MM.1S (cell line): ENCODE measurements at regions not wholly inside any gene's neighbourhood (a gene's known extent, or its start where the extent isn't known, plus 50 kb on each side); places are given as distances from the start of the nearest gene placed in this dataset.

Experiments used
- DNase-seq: peaks from one replicate; pipeline ENCODE4 v3.0.0-alpha.2; 2015
- H2AFZ ChIP-seq: fragments of 300-600 bp; sonication (generic); 2 replicates; pipeline ENCODE4 v1.6.0; 2016; ENCODE audit warnings: antibody characterized with exemption, low read length
- H3F3A ChIP-seq: fragments of 300-600 bp; sonication (generic); 2 replicates; pipeline ENCODE4 v1.6.1; 2016; ENCODE audit warnings: mild to moderate bottlenecking, antibody characterized with exemption, low read length, moderate library complexity, mixed read lengths; ENCODE audit not compliant: insufficient read depth
- H3K27ac ChIP-seq: fragments of 300-600 bp; sonication (generic); 2 replicates; pipeline ENCODE4 v1.5.1; 2016; ENCODE audit warnings: mild to moderate bottlenecking, low read length
- H3K27me3 ChIP-seq: fragments of 300-600 bp; sonication (generic); replicated peaks from 2 replicates; pipeline ENCODE4 v1.6.0; 2016; ENCODE audit warnings: low read length; ENCODE audit not compliant: insufficient read depth
- H3K36me3 ChIP-seq: fragments of 300-600 bp; sonication (generic); replicated peaks from 2 replicates; pipeline ENCODE4 v1.6.1; 2016; ENCODE audit warnings: mild to moderate bottlenecking, low read length, mixed read lengths; ENCODE audit not compliant: insufficient read depth
- H3K4me1 ChIP-seq: fragments of 300-600 bp; sonication (generic); 2 replicates; pipeline ENCODE4 v1.6.1; 2016; ENCODE audit warnings: low read length, mixed read lengths
- H3K4me2 ChIP-seq: fragments of 300-600 bp; sonication (generic); 2 replicates; pipeline ENCODE4 v1.6.0; 2016; ENCODE audit warnings: low read depth, low read length
- H3K4me3 ChIP-seq: fragments of 300-600 bp; sonication (generic); 2 replicates; pipeline ENCODE4 v1.5.1; 2016; ENCODE audit warnings: low read length, mixed read lengths
- H3K79me2 ChIP-seq: fragments of 300-600 bp; sonication (generic); 2 replicates; pipeline ENCODE4 v1.6.1; 2016; ENCODE audit warnings: mixed run types, low read length, mixed read lengths
- H3K9ac ChIP-seq: fragments of 300-600 bp; sonication (generic); 2 replicates; pipeline ENCODE4 v1.6.1; 2016; ENCODE audit warnings: low read length, mixed read lengths
- H3K9me2 ChIP-seq: fragments of 300-600 bp; sonication (generic); replicated peaks from 2 replicates; pipeline ENCODE4 v1.6.1; 2016; ENCODE audit warnings: mild to moderate bottlenecking, low read length, mixed read lengths; ENCODE audit not compliant: insufficient read depth
- H3K9me3 ChIP-seq: fragments of 300-600 bp; sonication (generic); replicated peaks from 2 replicates; pipeline ENCODE4 v1.6.1; 2016; ENCODE audit warnings: mild to moderate bottlenecking, low read length, mixed read lengths; ENCODE audit not compliant: insufficient read depth
- H4K20me1 ChIP-seq: fragments of 300-600 bp; sonication (generic); 2 replicates; pipeline ENCODE4 v1.6.1; 2016; ENCODE audit warnings: mild to moderate bottlenecking, low read length, moderate library complexity, mixed read lengths; ENCODE audit not compliant: insufficient read depth
- EZH2 ChIP-seq: fragments of 300-600 bp; sonication (generic); optimal IDR thresholded peaks from 2 replicates; pipeline ENCODE3; 2017; ENCODE audit warnings: low read depth, mild to moderate bottlenecking, antibody characterized with exemption, low read length, mixed read lengths
- EZH2phosphoT487 ChIP-seq: fragments of 300-600 bp; sonication (generic); IDR thresholded peaks from 2 replicates; pipeline ENCODE4 v1.6.1; 2018; ENCODE audit warnings: antibody characterized with exemption, low read length
- TF ChIP-seq, protein P1 (sequence below): fragments of 300-600 bp; sonication (generic); IDR thresholded peaks from 2 replicates; pipeline ENCODE4 v1.5.1; 2016; ENCODE audit warnings: antibody characterized with exemption, low read length, mixed read lengths

DNA sequence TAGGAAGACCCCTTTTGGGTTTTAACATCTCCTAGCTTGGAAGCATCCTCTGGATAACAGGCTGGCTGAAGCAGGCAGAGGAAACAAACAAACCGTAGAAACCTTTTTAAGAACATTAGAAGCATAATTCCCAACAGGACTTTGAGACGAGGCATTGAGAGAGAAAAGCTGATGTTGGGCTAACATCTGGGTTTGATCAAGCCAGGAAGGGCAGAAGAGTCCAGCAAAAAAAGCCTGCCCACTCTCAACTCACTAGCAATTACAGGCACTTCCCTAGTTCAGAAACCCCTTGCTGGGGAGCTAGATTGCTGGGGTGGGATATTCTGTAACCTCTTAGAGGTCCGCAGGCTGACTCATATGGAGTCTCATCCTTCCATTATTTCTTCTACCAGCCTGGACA is 75.4 kb upstream of the CTNNA1 start:
- Histone ChIP-seq H4K20me1 (no peaks in the 10 kb centered on the region), H3K27me3 (no peaks in the 10 kb centered on the region), H2AFZ (no peak overlapping the region), H3F3A (no peaks in the 10 kb centered on the region), H3K9me3 (no peaks in the 10 kb centered on the region), H3K27ac (no peak overlapping the region), H3K9ac (no peak overlapping the region), H3K79me2 (no peaks in the 10 kb centered on the region), H3K36me3 (no peaks in the 10 kb centered on the region), H3K4me1 (no peaks in the 10 kb centered on the region), H3K4me3 (no peak overlapping the region), H3K4me2 (no peak overlapping the region), H3K9me2 (no peaks in the 10 kb centered on the region)
- TF ChIP-seq EZH2phosphoT487 (no peak), EZH2 (no peak)
- TF ChIP-seq, protein P1, sequence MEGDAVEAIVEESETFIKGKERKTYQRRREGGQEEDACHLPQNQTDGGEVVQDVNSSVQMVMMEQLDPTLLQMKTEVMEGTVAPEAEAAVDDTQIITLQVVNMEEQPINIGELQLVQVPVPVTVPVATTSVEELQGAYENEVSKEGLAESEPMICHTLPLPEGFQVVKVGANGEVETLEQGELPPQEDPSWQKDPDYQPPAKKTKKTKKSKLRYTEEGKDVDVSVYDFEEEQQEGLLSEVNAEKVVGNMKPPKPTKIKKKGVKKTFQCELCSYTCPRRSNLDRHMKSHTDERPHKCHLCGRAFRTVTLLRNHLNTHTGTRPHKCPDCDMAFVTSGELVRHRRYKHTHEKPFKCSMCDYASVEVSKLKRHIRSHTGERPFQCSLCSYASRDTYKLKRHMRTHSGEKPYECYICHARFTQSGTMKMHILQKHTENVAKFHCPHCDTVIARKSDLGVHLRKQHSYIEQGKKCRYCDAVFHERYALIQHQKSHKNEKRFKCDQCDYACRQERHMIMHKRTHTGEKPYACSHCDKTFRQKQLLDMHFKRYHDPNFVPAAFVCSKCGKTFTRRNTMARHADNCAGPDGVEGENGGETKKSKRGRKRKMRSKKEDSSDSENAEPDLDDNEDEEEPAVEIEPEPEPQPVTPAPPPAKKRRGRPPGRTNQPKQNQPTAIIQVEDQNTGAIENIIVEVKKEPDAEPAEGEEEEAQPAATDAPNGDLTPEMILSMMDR, result no peak
- no peak for DNase-seq

DNA sequence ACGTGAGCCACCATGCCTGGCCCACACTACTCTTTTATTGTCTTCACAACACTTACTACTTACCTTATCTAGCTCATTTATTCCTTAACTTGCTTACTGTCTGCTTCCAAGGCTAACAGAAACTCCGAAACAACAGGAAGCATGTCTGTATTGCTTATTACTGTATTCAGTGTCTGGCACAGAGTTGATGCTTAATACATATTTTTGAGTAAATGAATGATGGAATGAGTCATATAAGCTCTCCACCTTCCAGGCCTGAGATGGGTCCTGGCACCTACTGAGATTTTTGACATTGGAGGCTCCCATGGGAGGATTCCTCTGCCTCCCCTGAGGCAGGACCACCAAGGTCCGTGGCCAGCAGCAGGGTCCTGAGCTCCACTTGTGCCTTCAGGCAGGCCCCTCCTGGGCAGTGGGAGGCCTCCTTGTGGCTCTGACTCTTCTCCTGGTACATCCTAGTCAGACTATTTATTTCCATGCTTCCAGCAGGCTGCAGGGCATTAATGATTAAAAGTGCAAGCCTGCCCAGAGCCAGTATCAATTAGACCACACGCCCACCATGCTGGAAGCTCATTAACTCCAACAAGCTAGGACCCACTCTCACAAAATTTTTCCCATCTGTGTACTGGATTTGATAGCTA is 76.5 kb upstream of the CTNNA1 start:
- no peaks in the 10 kb centered on the region for H3K9me2 ChIP-seq
- H3K9me3 ChIP-seq, result no peaks in the 10 kb centered on the region
- no peaks in the 10 kb centered on the region for H3K27me3 ChIP-seq
- no peaks in the 10 kb centered on the region for H3F3A ChIP-seq
- H3K27ac ChIP-seq, result no peak overlapping the region
- no peak for DNase-seq
- H3K4me1 ChIP-seq, result no peaks in the 10 kb centered on the region
- H3K36me3 ChIP-seq, result no peaks in the 10 kb centered on the region
- no peak overlapping the region for H3K9ac ChIP-seq
- H2AFZ ChIP-seq, result no peak overlapping the region
- no peaks in the 10 kb centered on the region for H4K20me1 ChIP-seq
- H3K4me3 ChIP-seq, result no peak overlapping the region
- no peak overlapping the region for H3K4me2 ChIP-seq
- TF ChIP-seq EZH2phosphoT487, result no peak
- no peak for TF ChIP-seq EZH2
- TF ChIP-seq, protein P1, result no peak
- H3K79me2 ChIP-seq, result no peaks in the 10 kb centered on the region

DNA sequence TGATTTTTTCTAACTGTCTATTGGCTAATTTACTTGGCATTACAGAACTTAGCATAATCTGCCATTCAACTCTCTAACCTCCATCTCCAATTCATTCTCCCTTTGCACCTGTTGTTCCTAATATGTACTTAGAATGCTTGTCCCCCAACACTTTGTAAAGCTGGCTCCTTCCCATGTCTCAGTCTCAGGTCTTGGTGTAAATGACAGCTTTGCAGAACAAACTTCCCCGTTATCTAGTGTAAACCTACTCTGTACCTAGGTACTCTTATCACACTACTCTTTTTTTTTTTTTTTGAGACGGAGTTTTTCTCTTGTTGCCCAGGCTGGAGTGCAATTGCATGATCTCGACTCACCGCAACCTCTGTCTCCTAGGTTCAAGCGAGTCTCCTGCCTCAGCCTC is 77.2 kb upstream of the CTNNA1 start:
- DNase-seq, result no peak
- no peak for TF ChIP-seq EZH2phosphoT487
- TF ChIP-seq EZH2, result no peak
- TF ChIP-seq, protein P1, result no peak

More for the DNA sequence above, 77.2 kb upstream of the CTNNA1 start:
- H3K27ac ChIP-seq, result no peak overlapping the region
- H2AFZ ChIP-seq, result no peak overlapping the region
- no peaks in the 10 kb centered on the region for H3K79me2 ChIP-seq
- H3K9me3 ChIP-seq, result no peaks in the 10 kb centered on the region
- H3K4me1 ChIP-seq, result no peaks in the 10 kb centered on the region
- no peak overlapping the region for H3K4me3 ChIP-seq
- H3F3A ChIP-seq, result no peaks in the 10 kb centered on the region
- no peak overlapping the region for H3K9ac ChIP-seq
- no peaks in the 10 kb centered on the region for H3K36me3 ChIP-seq
- H3K27me3 ChIP-seq, result no peaks in the 10 kb centered on the region
- no peaks in the 10 kb centered on the region for H4K20me1 ChIP-seq
- H3K9me2 ChIP-seq, result no peaks in the 10 kb centered on the region
- no peak overlapping the region for H3K4me2 ChIP-seq
